ENCODE measurements at regions not wholly inside any gene's neighbourhood (a gene's known extent, or its start where the extent isn't known, plus 50 kb on each side); places are given as distances from the start of the nearest gene placed in this dataset.

GRCh38 chr7:153004341-153004740 lies 244.8 kb downstream of the ACTR3B start:
- TF ChIP-seq EZH2 (IDR thresholded peaks at IDR 0.05; ENCODE audit: insufficient read depth, poor library complexity, severe bottlenecking) (no peak), EZH2phosphoT487 (IDR thresholded peaks at IDR 0.05; ENCODE audit: insufficient read depth, low read depth) (no peak)
